Endothelial cell of umbilical vein (primary cell): ENCODE measurements at regions not wholly inside any gene's neighbourhood (a gene's known extent, or its start where the extent isn't known, plus 50 kb on each side); places are given as distances from the start of the nearest gene placed in this dataset.

Source experiments
- BruUV-seq: library from RNA; stranded (reverse); fragments of 400-500 nt; replicated peaks from 2 replicates; lab custom pipeline; 2021; lab: Mats Ljungman, UMichigan
- CTCF ChIA-PET: fragments of 300-600, 350-600 bp; sonication (Branson Sonifier 250); formaldehyde crosslinking; loops from one replicate; lab custom pipeline; 2021; ENCODE audit warnings: antibody characterized with exemption, inconsistent platforms; lab: Charles Lee
- POLR2A ChIA-PET: fragments of 300-600, 350-600 bp; sonication (Branson Sonifier 250); formaldehyde crosslinking; loops from one replicate; lab custom pipeline; 2021; ENCODE audit warnings: antibody characterized with exemption, inconsistent platforms; lab: Charles Lee
- DNase-seq: peaks from one replicate; pipeline ENCODE4 v3.0.0-alpha.2; 2011; ENCODE audit warnings: low read depth, low spot score
- FAIRE-seq: peaks from 2 replicates; lab custom pipeline; 2011; peaks lifted over from hg19 to GRCh38; lab: Jason Lieb, UNC
- H2AFZ ChIP-seq: 2 replicates; pipeline ENCODE4 v1.6.0; 2012; ENCODE audit warnings: low read depth, low read length, control low read depth, inconsistent platforms
- H3K27ac ChIP-seq: 2 replicates; pipeline ENCODE4 v1.5.1; 2011; ENCODE audit warnings: low read depth, mild to moderate bottlenecking, control low read depth, low read length, moderate library complexity; ENCODE audit not compliant: insufficient read depth
- H3K27me3 ChIP-seq, 2 experiments: 2 replicates each; pipeline versions ENCODE4 v1.6.0 to v1.6.1; 2011; ENCODE audit warnings: low read length in 2 of 2, mixed read lengths in 1 of 2; ENCODE audit not compliant: control insufficient read depth in 2 of 2, insufficient read depth in 2 of 2
- H3K36me3 ChIP-seq, 2 experiments: 2 replicates in 1 of 2; 3 replicates in 1 of 2; pipeline ENCODE4 v1.5.1; 2011; ENCODE audit warnings: low read length in 2 of 2, mild to moderate bottlenecking in 1 of 2, moderate library complexity in 1 of 2; ENCODE audit not compliant: control insufficient read depth in 2 of 2, insufficient read depth in 2 of 2; ENCODE audit errors: extremely low read depth in 1 of 2
- H3K4me1 ChIP-seq: 3 replicates; pipeline ENCODE4 v1.5.1; 2011; ENCODE audit warnings: mild to moderate bottlenecking, low read length; ENCODE audit not compliant: control insufficient read depth, insufficient read depth; ENCODE audit errors: extremely low read depth
- H3K4me2 ChIP-seq: 2 replicates; pipeline ENCODE4 v1.6.1; 2011; ENCODE audit warnings: low read length, control low read depth, mixed read lengths; ENCODE audit not compliant: insufficient read depth
- H3K4me3 ChIP-seq, 3 experiments: fragments of 200-600 bp in 1 of 3; sonication (generic), shearing (Covaris generic) in 1 of 3; replicated peaks in 1 of 3; 2 replicates each; pipeline ENCODE4 v1.5.1; 2011 to 2016; ENCODE audit warnings: control low read depth in 3 of 3, low read length in 3 of 3, mild to moderate bottlenecking in 2 of 3, inconsistent platforms in 1 of 3, low read depth in 1 of 3, moderate library complexity in 1 of 3; ENCODE audit not compliant: insufficient read depth in 1 of 3
- H3K79me2 ChIP-seq: 2 replicates; pipeline ENCODE4 v1.6.0; 2012; ENCODE audit warnings: low read length, inconsistent platforms; ENCODE audit not compliant: control insufficient read depth, insufficient read depth
- H3K9ac ChIP-seq: replicated peaks from 2 replicates; pipeline ENCODE3; 2011; ENCODE audit warnings: low read length, control low read depth; ENCODE audit not compliant: insufficient read depth; ENCODE audit errors: extremely low read depth
- H3K9me1 ChIP-seq: replicated peaks from 3 replicates; pipeline ENCODE4 v1.6.0; 2011; ENCODE audit warnings: mild to moderate bottlenecking, low read length; ENCODE audit not compliant: control insufficient read depth, insufficient read depth; ENCODE audit errors: extremely low read depth
- H3K9me3 ChIP-seq: replicated peaks from 2 replicates; pipeline ENCODE4 v1.5.1; 2012; ENCODE audit warnings: low read length, inconsistent platforms; ENCODE audit not compliant: control insufficient read depth, insufficient read depth
- H4K20me1 ChIP-seq: replicated peaks from 2 replicates; pipeline ENCODE3; 2011; ENCODE audit warnings: mild to moderate bottlenecking, low read length; ENCODE audit not compliant: control insufficient read depth, insufficient read depth; ENCODE audit errors: extremely low read depth
- CTCF ChIP-seq, 2 donors: IDR thresholded peaks; 1 replicate in 1 of 2; 2 replicates in 1 of 2; pipeline ENCODE4 v1.5.1; 2011; ENCODE audit warnings: low read length in 2 of 2, mild to moderate bottlenecking in 2 of 2, moderate library complexity in 2 of 2, control low read depth in 1 of 2, inconsistent platforms in 1 of 2, low read depth in 1 of 2; ENCODE audit not compliant: insufficient read depth in 1 of 2; ENCODE audit errors: extremely low read depth in 1 of 2
- EZH2 ChIP-seq: IDR thresholded peaks from 2 replicates; pipeline ENCODE4 v1.6.1; 2012; ENCODE audit warnings: borderline replicate concordance, low read depth, mild to moderate bottlenecking, moderate library complexity, low read length, inconsistent platforms; ENCODE audit not compliant: severe bottlenecking
- FOS ChIP-seq: IDR thresholded peaks from 2 replicates; pipeline ENCODE4 v1.6.1; 2011; ENCODE audit warnings: mild to moderate bottlenecking, low read length, moderate library complexity, borderline replicate concordance; ENCODE audit not compliant: insufficient read depth
- GATA2 ChIP-seq: IDR thresholded peaks from 2 replicates; pipeline ENCODE4 v1.7.0; 2011; ENCODE audit warnings: low read depth, mild to moderate bottlenecking, moderate library complexity, mixed read lengths, low read length; ENCODE audit not compliant: insufficient read length, insufficient read depth
- JUN ChIP-seq: IDR thresholded peaks from 2 replicates; pipeline ENCODE4 v1.6.1; 2011; ENCODE audit warnings: borderline replicate concordance, low read depth; ENCODE audit not compliant: insufficient read length, insufficient read depth
- MAX ChIP-seq: IDR thresholded peaks from 2 replicates; pipeline ENCODE4 v1.6.1; 2011; ENCODE audit not compliant: insufficient read depth, insufficient read length
- MYC ChIP-seq: IDR thresholded peaks from one replicate; pipeline ENCODE4 v1.6.1; 2011; ENCODE audit warnings: mild to moderate bottlenecking, low read depth, low read length
- POLR2A ChIP-seq: IDR thresholded peaks from 2 replicates; pipeline ENCODE4 v1.6.1; 2012; ENCODE audit warnings: low read depth, mild to moderate bottlenecking, control low read depth, low read length
- POLR2AphosphoS5 ChIP-seq: IDR thresholded peaks from 2 replicates; pipeline ENCODE4 v1.6.1; 2012; ENCODE audit warnings: low read depth, mild to moderate bottlenecking, control low read depth, low read length, moderate library complexity; ENCODE audit not compliant: insufficient read depth
- dilution Hi-C: fragments of 300-500 bp; cut with MboI; formaldehyde crosslinking; loops from one replicate; pipeline ENCODE4 v1.15.0; 2019; ENCODE audit warnings: low sequenced_read_pairs; ENCODE audit not compliant: extremely low pct_ligation_motif_present
- intact Hi-C: fragments of 100-400 bp; cut with micrococcal nuclease; formaldehyde crosslinking; loops from one replicate; pipeline ENCODE4 v1.10.0; 2022

GRCh38 chr22:49658902-49659280 lies 168.8 kb downstream of the BRD1 start:
- no peak for DNase-seq
- H3K4me1 ChIP-seq, result peaks cover 30% of the 10 kb centered on the region
- no peak overlapping the region for H3K4me2 ChIP-seq
- FAIRE-seq, result no peak
- POLR2A ChIA-PET, result no interaction called here
- dilution Hi-C loops (no loop called here), intact Hi-C loops (no loop called here)
- no peaks in the 10 kb centered on the region for H4K20me1 ChIP-seq
- no peaks in the 10 kb centered on the region for H3K27me3 ChIP-seq
- no peak for TF ChIP-seq MAX
- TF ChIP-seq JUN, result no peak
- no peak overlapping the region for H3K9ac ChIP-seq
- no peaks in the 10 kb centered on the region for H3K9me1 ChIP-seq
- H3K36me3 ChIP-seq, result no peaks in the 10 kb centered on the region
- H3K9me3 ChIP-seq, result no peaks in the 10 kb centered on the region
- CTCF ChIA-PET, result no interaction called here
- no peak overlapping the region for H2AFZ ChIP-seq
- BruUV-seq, result no TSS peak
- no peak overlapping the region for H3K4me3 ChIP-seq
- peaks cover 28% of the 10 kb centered on the region for H3K79me2 ChIP-seq
- H3K27ac ChIP-seq, result no peak overlapping the region

- TF ChIP-seq CTCF (IDR thresholded peaks at IDR 0.05; ENCODE audit: extremely low read depth in 1 of 2, insufficient read depth in 1 of 2, low read depth in 1 of 2, low read length in 2 of 2) (no peak), JUN (no peak), MYC (no peak), EZH2 (no peak), POLR2A (no peak), FOS (no peak), POLR2AphosphoS5 (no peak), MAX (no peak), GATA2 (no peak)
- CTCF ChIA-PET, result interaction anchor here (1.1 to 5.0 kb wide), 4 partner anchors 9 to 25 kb away, joined by 3 to 28 read pairs (median 9); no protein-coding TSS in a partner anchor
- dilution Hi-C loops (no loop called here), intact Hi-C loops (loop anchor here (1.0 kb wide), 1 partner anchor 9 kb away; no protein-coding TSS in a partner anchor)
- no peak for DNase-seq
- H3K4me1 ChIP-seq, result peaks cover 30% of the 10 kb centered on the region
- no peaks in the 10 kb centered on the region for H4K20me1 ChIP-seq
- no peaks in the 10 kb centered on the region for H3K36me3 ChIP-seq
- TSS peak; percentile 49 for BruUV-seq
- peaks cover 33% of the 10 kb centered on the region for H3K79me2 ChIP-seq
- POLR2A ChIA-PET, result interaction anchor here (1.6 to 1.8 kb wide), 2 partner anchors 9 to 12 kb away, joined by 3 to 7 read pairs; no protein-coding TSS in a partner anchor
- H3K4me2 ChIP-seq, result no peak overlapping the region
- no peaks in the 10 kb centered on the region for H3K27me3 ChIP-seq
- no peak overlapping the region for H3K27ac ChIP-seq
- H3K9ac ChIP-seq, result no peak overlapping the region
- H3K9me3 ChIP-seq, result no peaks in the 10 kb centered on the region
- no peaks in the 10 kb centered on the region for H3K9me1 ChIP-seq
- no peak for FAIRE-seq
- H2AFZ ChIP-seq, result peak overlapping the region; percentile 78
- H3K4me3 ChIP-seq, result no peak overlapping the region
Observed at GRCh38 chr22:49657974-49658590, 169.6 kb downstream of the BRD1 start.
